ENCODE measurements at regions not wholly inside any gene's neighbourhood (a gene's known extent, or its start where the extent isn't known, plus 50 kb on each side); places are given as distances from the start of the nearest gene placed in this dataset.
A peak's percentile ranks its signal among the peaks of the same experiment; 100 is the strongest.

GRCh38 chr3:9301091-9301490 is 51.6 kb upstream of the SRGAP3 start:
- H3K27me3 ChIP-seq (ENCODE audit: low read length) = no peaks in the 10 kb centered on the region
- H3K9me2 ChIP-seq (replicated peaks; ENCODE audit: insufficient read depth, low read length) = no peaks in the 10 kb centered on the region
- H3K9ac ChIP-seq (ENCODE audit: low read length) = no peak overlapping the region
- H3K9me3 ChIP-seq (ENCODE audit: insufficient read depth, low read length) = no peaks in the 10 kb centered on the region
- H3K79me2 ChIP-seq (ENCODE audit: insufficient read depth, low read length) = no peaks in the 10 kb centered on the region
- H4K20me1 ChIP-seq (ENCODE audit: low read depth, low read length) = no peaks in the 10 kb centered on the region
- no peaks in the 10 kb centered on the region for H3F3A ChIP-seq (ENCODE audit: insufficient read depth)
- no peak overlapping the region for H3K4me2 ChIP-seq (ENCODE audit: low read depth, low read length, poor library complexity, severe bottlenecking)
- H3K36me3 ChIP-seq (ENCODE audit: low read length) = no peaks in the 10 kb centered on the region
- TF ChIP-seq, protein P1, sequence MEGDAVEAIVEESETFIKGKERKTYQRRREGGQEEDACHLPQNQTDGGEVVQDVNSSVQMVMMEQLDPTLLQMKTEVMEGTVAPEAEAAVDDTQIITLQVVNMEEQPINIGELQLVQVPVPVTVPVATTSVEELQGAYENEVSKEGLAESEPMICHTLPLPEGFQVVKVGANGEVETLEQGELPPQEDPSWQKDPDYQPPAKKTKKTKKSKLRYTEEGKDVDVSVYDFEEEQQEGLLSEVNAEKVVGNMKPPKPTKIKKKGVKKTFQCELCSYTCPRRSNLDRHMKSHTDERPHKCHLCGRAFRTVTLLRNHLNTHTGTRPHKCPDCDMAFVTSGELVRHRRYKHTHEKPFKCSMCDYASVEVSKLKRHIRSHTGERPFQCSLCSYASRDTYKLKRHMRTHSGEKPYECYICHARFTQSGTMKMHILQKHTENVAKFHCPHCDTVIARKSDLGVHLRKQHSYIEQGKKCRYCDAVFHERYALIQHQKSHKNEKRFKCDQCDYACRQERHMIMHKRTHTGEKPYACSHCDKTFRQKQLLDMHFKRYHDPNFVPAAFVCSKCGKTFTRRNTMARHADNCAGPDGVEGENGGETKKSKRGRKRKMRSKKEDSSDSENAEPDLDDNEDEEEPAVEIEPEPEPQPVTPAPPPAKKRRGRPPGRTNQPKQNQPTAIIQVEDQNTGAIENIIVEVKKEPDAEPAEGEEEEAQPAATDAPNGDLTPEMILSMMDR (IDR thresholded peaks at IDR 0.05; ENCODE audit: insufficient read depth, low read length, poor library complexity, severe bottlenecking) = no peak
- no peak for TF ChIP-seq EZH2phosphoT487 (conservative IDR thresholded peaks at IDR 0.05; ENCODE audit: low read length)
- H3K27ac ChIP-seq (ENCODE audit: low read depth, low read length) = no peak overlapping the region
- no peak overlapping the region for H3K4me3 ChIP-seq (ENCODE audit: insufficient read depth, low read length, poor library complexity, severe bottlenecking)
- no peak overlapping the region for H2AFZ ChIP-seq (ENCODE audit: low read depth, low read length, severe bottlenecking)

DNA sequence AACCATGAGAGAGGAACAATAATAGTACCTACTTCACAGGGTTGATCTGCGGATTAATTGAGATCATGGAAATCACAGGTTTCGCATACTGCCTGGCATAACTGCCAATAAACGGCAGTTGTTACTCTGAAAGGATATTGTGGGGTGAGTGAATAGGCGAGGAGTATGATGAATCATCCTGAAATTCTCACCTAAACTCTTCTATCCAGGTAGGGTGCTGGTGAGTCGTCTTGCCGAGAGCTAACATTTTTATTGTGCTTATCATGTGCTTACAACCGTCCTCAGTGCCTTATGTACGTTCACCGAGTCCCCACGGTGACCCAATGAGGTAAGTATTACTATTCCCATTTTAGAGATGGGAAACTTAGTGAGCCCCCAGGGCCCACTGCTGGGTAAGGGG is 52.4 kb upstream of the SRGAP3 start:
- H3K9ac ChIP-seq (ENCODE audit: low read length) = no peak overlapping the region
- H3K36me3 ChIP-seq (ENCODE audit: low read length) = no peaks in the 10 kb centered on the region
- H3K4me3 ChIP-seq (ENCODE audit: insufficient read depth, low read length, poor library complexity, severe bottlenecking) = no peak overlapping the region
- no peaks in the 10 kb centered on the region for H3K79me2 ChIP-seq (ENCODE audit: insufficient read depth, low read length)
- no peaks in the 10 kb centered on the region for H3K27me3 ChIP-seq (ENCODE audit: low read length)
- H3F3A ChIP-seq (ENCODE audit: insufficient read depth) = no peaks in the 10 kb centered on the region
- no peak overlapping the region for H2AFZ ChIP-seq (ENCODE audit: low read depth, low read length, severe bottlenecking)
- H3K9me2 ChIP-seq (replicated peaks; ENCODE audit: insufficient read depth, low read length) = no peaks in the 10 kb centered on the region
- H3K4me2 ChIP-seq (ENCODE audit: low read depth, low read length, poor library complexity, severe bottlenecking) = no peak overlapping the region
- no peaks in the 10 kb centered on the region for H4K20me1 ChIP-seq (ENCODE audit: low read depth, low read length)
- TF ChIP-seq EZH2phosphoT487 (conservative IDR thresholded peaks at IDR 0.05; ENCODE audit: low read length) = no peak
- TF ChIP-seq, protein P1 (IDR thresholded peaks at IDR 0.05; ENCODE audit: insufficient read depth, low read length, poor library complexity, severe bottlenecking) = no peak
- H3K9me3 ChIP-seq (ENCODE audit: insufficient read depth, low read length) = no peaks in the 10 kb centered on the region
- no peak overlapping the region for H3K27ac ChIP-seq (ENCODE audit: low read depth, low read length)

GRCh38 chr3:9302425-9303181 is 53.2 kb upstream of the SRGAP3 start:
- Histone ChIP-seq H3K9ac (ENCODE audit: low read length) (no peak overlapping the region), H3K27me3 (ENCODE audit: low read length) (no peaks in the 10 kb centered on the region), H3K79me2 (ENCODE audit: insufficient read depth, low read length) (no peaks in the 10 kb centered on the region), H2AFZ (ENCODE audit: low read depth, low read length, severe bottlenecking) (peak overlapping the region; percentile 20), H3K4me2 (ENCODE audit: low read depth, low read length, poor library complexity, severe bottlenecking) (no peak overlapping the region), H4K20me1 (ENCODE audit: low read depth, low read length) (no peaks in the 10 kb centered on the region), H3F3A (ENCODE audit: insufficient read depth) (no peaks in the 10 kb centered on the region), H3K9me2 (replicated peaks; ENCODE audit: insufficient read depth, low read length) (no peaks in the 10 kb centered on the region), H3K27ac (ENCODE audit: low read depth, low read length) (no peak overlapping the region), H3K36me3 (ENCODE audit: low read length) (no peaks in the 10 kb centered on the region), H3K9me3 (ENCODE audit: insufficient read depth, low read length) (no peaks in the 10 kb centered on the region), H3K4me3 (ENCODE audit: insufficient read depth, low read length, poor library complexity, severe bottlenecking) (no peak overlapping the region)
- TF ChIP-seq, protein P1 (IDR thresholded peaks at IDR 0.05; ENCODE audit: insufficient read depth, low read length, poor library complexity, severe bottlenecking) = peak; percentile 86
- TF ChIP-seq EZH2phosphoT487 (conservative IDR thresholded peaks at IDR 0.05; ENCODE audit: low read length) = no peak

Data from SU-DHL-6 (cell line).